GM10266 (cell line): ENCODE measurements at regions not wholly inside any gene's neighbourhood (a gene's known extent, or its start where the extent isn't known, plus 50 kb on each side); places are given as distances from the start of the nearest gene placed in this dataset.

Source experiments
- DNase-seq: peaks from one replicate; pipeline ENCODE4 v3.0.0; 2012; ENCODE audit errors: extremely low spot score
- CTCF ChIP-seq: IDR thresholded peaks from 2 replicates; pipeline ENCODE4 v1.5.1; 2012; ENCODE audit warnings: mild to moderate bottlenecking, low read depth; ENCODE audit not compliant: control insufficient read depth, insufficient read depth; ENCODE audit errors: missing control alignments

DNA sequence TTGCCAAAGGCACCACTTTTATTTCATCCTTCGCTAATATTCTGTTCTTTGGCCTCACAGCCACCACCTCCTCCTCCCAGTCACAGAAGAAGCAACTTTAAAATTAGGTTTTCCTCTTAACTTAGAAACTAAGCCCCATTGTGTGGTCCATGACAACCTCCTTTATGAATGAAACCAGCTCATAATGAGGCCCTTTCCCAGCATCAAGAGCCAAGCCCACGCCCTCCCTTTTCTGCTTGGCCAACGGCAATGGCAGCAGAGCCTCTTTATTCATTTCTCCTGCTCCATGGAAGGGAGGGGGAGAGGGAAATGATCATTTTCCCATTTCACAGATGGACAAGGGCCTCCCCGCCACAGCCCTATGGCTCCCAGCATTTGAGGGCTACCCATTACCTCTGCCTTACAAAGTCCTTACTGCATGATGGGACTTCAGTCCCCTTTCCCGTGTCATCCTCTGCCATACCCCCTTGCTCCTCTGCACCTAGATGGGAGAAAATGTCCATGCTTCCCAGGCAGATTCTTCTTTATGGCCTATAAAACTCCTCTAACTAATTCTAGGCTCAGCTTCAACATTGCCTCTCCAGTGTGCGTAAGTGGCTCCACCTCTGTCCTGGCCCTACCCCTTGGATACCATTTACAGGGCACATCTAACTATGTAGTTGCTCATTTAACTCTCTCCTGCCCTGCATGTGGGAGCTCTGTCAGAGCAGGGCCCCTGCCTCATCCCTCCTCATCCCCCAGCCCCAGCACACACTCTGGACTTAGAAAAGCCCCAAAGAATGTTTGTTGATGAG is 475.5 kb downstream of the RPS24 start:
- no peak for DNase-seq

DNA sequence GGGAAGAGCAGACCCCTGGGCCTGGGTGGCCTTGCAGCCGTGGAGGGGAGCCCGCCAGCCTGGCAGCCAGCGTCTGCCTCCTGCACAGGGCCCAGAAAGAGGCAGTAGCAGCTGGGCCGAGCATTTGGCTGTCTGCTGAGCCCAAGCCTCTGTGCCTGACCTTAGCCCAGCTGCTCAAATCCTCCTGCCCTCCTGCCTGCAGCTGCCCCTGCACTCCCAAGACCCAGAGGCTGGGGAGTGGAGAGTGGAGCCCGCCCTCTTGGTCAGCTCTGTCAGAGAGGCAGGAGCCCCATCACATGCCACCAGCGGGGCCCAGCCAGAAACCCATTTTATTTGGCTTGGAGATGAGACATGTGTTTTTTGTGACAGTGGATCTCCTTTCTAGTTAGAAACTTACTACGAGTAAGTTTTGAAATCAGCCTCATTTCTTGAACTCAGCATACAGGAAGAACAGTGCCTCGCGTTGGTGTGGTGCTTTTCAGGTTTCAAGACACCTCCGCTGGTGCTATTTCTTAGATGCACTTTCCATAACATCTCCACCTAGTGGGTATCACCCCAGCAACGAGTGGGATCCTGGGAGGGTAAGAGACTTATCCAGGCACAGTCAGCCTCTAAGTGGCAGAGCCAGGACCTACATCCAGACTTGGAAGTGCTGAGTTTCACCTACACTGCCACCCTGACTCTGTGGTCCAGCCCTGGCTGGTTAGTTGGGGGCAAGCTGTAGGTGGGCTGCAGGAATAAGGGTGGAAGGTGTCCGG is 477.1 kb downstream of the RPS24 start:
- no peak for TF ChIP-seq CTCF
- no peak for DNase-seq

More for the DNA sequence above, 475.5 kb downstream of the RPS24 start:
- TF ChIP-seq CTCF = no peak

DNA sequence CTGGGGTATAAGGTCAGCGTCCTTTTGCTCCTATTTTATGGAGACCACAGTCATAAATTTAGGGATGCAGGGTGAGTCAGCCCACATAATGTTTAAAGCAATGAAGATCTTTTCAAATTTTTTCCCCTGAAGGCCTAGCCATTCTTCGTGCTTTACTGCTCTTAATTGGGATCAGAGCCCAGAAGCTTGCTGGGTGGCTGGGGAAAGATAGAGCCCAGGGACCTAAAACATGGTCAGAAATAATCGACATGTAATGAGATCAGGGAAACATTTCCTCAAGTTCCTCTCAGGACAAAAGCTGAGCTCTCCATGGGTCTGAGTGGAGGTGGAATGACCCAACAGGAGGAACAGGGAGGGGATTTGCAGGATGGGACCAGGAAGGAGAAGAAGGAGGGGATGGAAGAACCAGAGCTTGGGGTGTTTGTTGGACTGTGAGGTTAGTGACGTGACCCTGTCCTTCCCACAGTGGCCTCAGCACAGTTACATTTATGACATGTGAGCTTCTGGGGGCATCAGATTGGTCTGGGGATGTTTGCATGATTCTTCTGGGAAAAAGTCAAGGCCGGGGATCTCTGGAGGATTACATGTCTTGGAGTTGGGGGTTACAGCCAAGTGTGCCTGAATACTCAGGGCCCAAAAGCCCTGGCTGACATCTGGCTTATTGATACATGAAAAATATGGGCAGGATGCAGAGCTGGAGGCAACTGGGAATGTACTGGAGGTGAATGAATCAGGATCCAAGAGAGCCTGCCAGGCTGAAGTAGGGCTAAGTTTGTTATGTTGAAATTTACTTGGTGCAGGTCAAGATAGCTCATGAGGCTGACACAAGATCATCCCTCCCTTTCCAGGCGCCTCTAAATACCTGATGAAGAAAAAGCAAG is 477.9 kb downstream of the RPS24 start:
- DNase-seq = no peak
- TF ChIP-seq CTCF = no peak

DNA sequence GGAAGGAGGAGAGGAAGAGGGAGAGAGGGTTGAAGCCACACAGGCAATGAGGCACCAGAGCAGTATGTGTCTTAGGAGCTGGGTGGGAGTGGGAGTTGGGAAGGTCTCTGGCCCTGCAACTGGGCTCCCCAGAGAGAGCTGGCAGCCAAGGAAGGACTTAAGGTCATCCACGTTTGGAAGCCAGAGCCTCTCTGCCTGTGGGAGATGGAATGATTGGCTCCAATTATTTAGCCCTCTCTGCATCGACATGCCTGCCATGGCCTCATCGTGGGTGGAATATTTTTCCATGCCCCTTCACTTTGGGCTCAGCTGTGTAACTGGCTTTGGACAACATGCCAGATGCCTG is 478.5 kb downstream of the RPS24 start:
- DNase-seq = no peak
- no peak for TF ChIP-seq CTCF

GRCh38 chr10:78513330-78513729 is 479.7 kb downstream of the RPS24 start:
- TF ChIP-seq CTCF = no peak
- DNase-seq = no peak

GRCh38 chr10:78513986-78514385 is 480.3 kb downstream of the RPS24 start:
- no peak for TF ChIP-seq CTCF
- DNase-seq = no peak
